ENCODE measurements at regions not wholly inside any gene's neighbourhood (a gene's known extent, or its start where the extent isn't known, plus 50 kb on each side); places are given as distances from the start of the nearest gene placed in this dataset.

- TF ChIP-seq E2F5 (CRISPR knock-in tag; IDR thresholded peaks at IDR 0.05), result no peak
- TF ChIP-seq JUN (IDR thresholded peaks at IDR 0.05; ENCODE audit: borderline replicate concordance, low read depth, low read length), result no peak
- TF ChIP-seq JUN (CRISPR knock-in tag; IDR thresholded peaks at IDR 0.05; ENCODE audit: borderline replicate concordance), result no peak
- no peak for TF ChIP-seq RBBP5 (IDR thresholded peaks at IDR 0.05; ENCODE audit: borderline replicate concordance, insufficient read depth, low read length, poor library complexity, severe bottlenecking)
- no peak for TF ChIP-seq CHCHD3 (CRISPR knock-in tag; IDR thresholded peaks at IDR 0.05)
- no peak for TF ChIP-seq GTF2B (IDR thresholded peaks at IDR 0.05; ENCODE audit: extremely low read depth, insufficient read length)
- TF ChIP-seq MXI1 (IDR thresholded peaks at IDR 0.05; ENCODE audit: low read depth, low read length), result no peak
- TF ChIP-seq FOXJ2 (tag; IDR thresholded peaks at IDR 0.05), result no peak
- no peak for TF ChIP-seq CGGBP1 (CRISPR knock-in tag; IDR thresholded peaks at IDR 0.05)
- TF ChIP-seq BMI1 (IDR thresholded peaks at IDR 0.05; ENCODE audit: low read length), result no peak
- no peak for TF ChIP-seq TAF1 (IDR thresholded peaks at IDR 0.05; ENCODE audit: control insufficient read depth, extremely low read depth, insufficient read depth, low read length, severe bottlenecking)
- TF ChIP-seq CREB3L1 (IDR thresholded peaks at IDR 0.05; ENCODE audit: borderline replicate concordance, low read depth), result no peak
- TF ChIP-seq MXD1 (CRISPR knock-in tag; IDR thresholded peaks at IDR 0.05; ENCODE audit: borderline replicate concordance, poor library complexity, severe bottlenecking), result no peak
- TF ChIP-seq CC2D1A (IDR thresholded peaks at IDR 0.05), result no peak
- TF ChIP-seq NKRF (IDR thresholded peaks at IDR 0.05; ENCODE audit: borderline replicate concordance), result no peak
- TF ChIP-seq HEY1 (CRISPR knock-in tag; IDR thresholded peaks at IDR 0.05; ENCODE audit: borderline replicate concordance), result no peak
- no peak for TF ChIP-seq POLR3A (IDR thresholded peaks at IDR 0.05; ENCODE audit: borderline replicate concordance, extremely low read depth, insufficient read depth, insufficient read length)
- no peak for TF ChIP-seq ZNF12 (CRISPR knock-in tag; IDR thresholded peaks at IDR 0.05)
- TF ChIP-seq TFE3 (CRISPR knock-in tag; IDR thresholded peaks at IDR 0.05), result no peak
- TF ChIP-seq RB1 (IDR thresholded peaks at IDR 0.05; ENCODE audit: low read depth), result no peak
Measured at GRCh38 chr19:21611659-21612402, 106.4 kb downstream of the ZNF429 start (continued).

All from K562 (cell line).